HG02884 (cell line): ENCODE measurements at regions not wholly inside any gene's neighbourhood (a gene's known extent, or its start where the extent isn't known, plus 50 kb on each side); places are given as distances from the start of the nearest gene placed in this dataset.

Source experiments
- ATAC-seq: cut with Tn5 transposase; IDR thresholded peaks from one replicate; pipeline ENCODE4 v1.9.1; 2021; ENCODE audit warnings: mild to moderate bottlenecking, moderate library complexity; ENCODE audit not compliant: unreplicated experiment

GRCh38 chr17:69605571-69605970 lies 191.1 kb downstream of the MAP2K6 start:
- no peak for ATAC-seq

- no peak for ATAC-seq
Observed at GRCh38 chr17:69606142-69606800, 191.8 kb downstream of the MAP2K6 start.

GRCh38 chr17:69607162-69607834 lies 192.8 kb downstream of the MAP2K6 start:
- peak; percentile 91 for ATAC-seq

- ATAC-seq = no peak
Observed at GRCh38 chr17:69608141-69608540, 193.6 kb downstream of the MAP2K6 start.

- no peak for ATAC-seq
Observed at GRCh38 chr17:69608808-69609472, 194.4 kb downstream of the MAP2K6 start.

- ATAC-seq = no peak
Observed at GRCh38 chr17:69609473-69610305, 195.2 kb downstream of the MAP2K6 start.

- ATAC-seq = no peak
Observed at GRCh38 chr17:69620363-69620762, 205.9 kb downstream of the MAP2K6 start.

- no peak for ATAC-seq
Observed at GRCh38 chr17:69625474-69625873, 211.0 kb downstream of the MAP2K6 start.

GRCh38 chr17:69630056-69630635 lies 215.6 kb downstream of the MAP2K6 start:
- ATAC-seq = no peak

GRCh38 chr17:69634844-69635243 lies 220.3 kb downstream of the MAP2K6 start:
- ATAC-seq = no peak

GRCh38 chr17:69637446-69638156 lies 223.1 kb downstream of the MAP2K6 start:
- no peak for ATAC-seq

GRCh38 chr17:69639096-69639495 lies 224.6 kb downstream of the MAP2K6 start:
- ATAC-seq = no peak

- ATAC-seq = no peak
Observed at GRCh38 chr17:69640073-69640472, 225.6 kb downstream of the MAP2K6 start.

- no peak for ATAC-seq
Observed at GRCh38 chr17:69643686-69644085, 229.2 kb downstream of the MAP2K6 start.

- no peak for ATAC-seq
Observed at GRCh38 chr17:69646729-69647128, 232.2 kb downstream of the MAP2K6 start.

- ATAC-seq = no peak
Observed at GRCh38 chr17:69650881-69651280, 236.4 kb downstream of the MAP2K6 start.

GRCh38 chr17:69651921-69652320 lies 237.4 kb downstream of the MAP2K6 start:
- no peak for ATAC-seq

- no peak for ATAC-seq
Observed at GRCh38 chr17:69654981-69655855, 240.7 kb downstream of the MAP2K6 start.

GRCh38 chr17:69655902-69656301 lies 241.4 kb downstream of the MAP2K6 start:
- no peak for ATAC-seq
